ENCODE measurements at regions not wholly inside any gene's neighbourhood (a gene's known extent, or its start where the extent isn't known, plus 50 kb on each side); places are given as distances from the start of the nearest gene placed in this dataset.
A peak's percentile ranks its signal among the peaks of the same experiment; 100 is the strongest.

DNA sequence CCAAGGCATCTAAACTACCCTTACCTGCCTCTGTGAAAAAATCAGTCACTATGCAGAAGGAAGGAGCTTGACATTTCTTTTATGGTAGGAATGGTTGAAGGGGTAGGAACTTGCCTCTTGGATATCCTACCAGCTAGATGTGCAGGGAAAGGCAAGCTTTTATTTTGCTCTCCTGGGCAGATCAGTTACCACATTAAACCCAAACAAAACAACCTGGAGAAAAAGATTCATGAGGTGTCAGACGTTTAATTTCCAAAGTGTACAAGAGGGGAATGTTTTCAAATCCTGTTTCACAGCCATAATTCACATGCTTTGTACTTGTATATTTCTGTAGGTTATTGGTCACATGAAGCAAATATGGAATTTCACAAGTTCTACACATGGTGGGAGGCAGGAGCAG, 67.0 kb upstream of the IFNG-AS1 start:
- H3K9me3 Mint-ChIP-seq (ENCODE audit: unreplicated experiment): peaks cover 2% of the 10 kb centered on the region
- DNase-seq (ENCODE audit: low read depth) (no peak), FAIRE-seq (no peak)
- no peaks in the 10 kb centered on the region for H4K20me1 ChIP-seq (ENCODE audit: insufficient read depth, low read length)
- peaks cover 22% of the 10 kb centered on the region for H3K4me1 ChIP-seq (ENCODE audit: insufficient read depth, low read length)
- H3K27me3 Mint-ChIP-seq (ENCODE audit: low read depth, unreplicated experiment): peaks cover 4% of the 10 kb centered on the region
- no peaks in the 10 kb centered on the region for H3K36me3 ChIP-seq (ENCODE audit: insufficient read depth, low read length)
- no peak overlapping the region for H3K4me2 ChIP-seq (ENCODE audit: low read length)
- no peak for TF ChIP-seq EZH2 (IDR thresholded peaks at IDR 0.05; ENCODE audit: insufficient read depth, low read length)
- TF ChIP-seq, protein P1, sequence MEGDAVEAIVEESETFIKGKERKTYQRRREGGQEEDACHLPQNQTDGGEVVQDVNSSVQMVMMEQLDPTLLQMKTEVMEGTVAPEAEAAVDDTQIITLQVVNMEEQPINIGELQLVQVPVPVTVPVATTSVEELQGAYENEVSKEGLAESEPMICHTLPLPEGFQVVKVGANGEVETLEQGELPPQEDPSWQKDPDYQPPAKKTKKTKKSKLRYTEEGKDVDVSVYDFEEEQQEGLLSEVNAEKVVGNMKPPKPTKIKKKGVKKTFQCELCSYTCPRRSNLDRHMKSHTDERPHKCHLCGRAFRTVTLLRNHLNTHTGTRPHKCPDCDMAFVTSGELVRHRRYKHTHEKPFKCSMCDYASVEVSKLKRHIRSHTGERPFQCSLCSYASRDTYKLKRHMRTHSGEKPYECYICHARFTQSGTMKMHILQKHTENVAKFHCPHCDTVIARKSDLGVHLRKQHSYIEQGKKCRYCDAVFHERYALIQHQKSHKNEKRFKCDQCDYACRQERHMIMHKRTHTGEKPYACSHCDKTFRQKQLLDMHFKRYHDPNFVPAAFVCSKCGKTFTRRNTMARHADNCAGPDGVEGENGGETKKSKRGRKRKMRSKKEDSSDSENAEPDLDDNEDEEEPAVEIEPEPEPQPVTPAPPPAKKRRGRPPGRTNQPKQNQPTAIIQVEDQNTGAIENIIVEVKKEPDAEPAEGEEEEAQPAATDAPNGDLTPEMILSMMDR (IDR thresholded peaks at IDR 0.05; ENCODE audit: insufficient read depth, low read depth, low read length): no peak
- no peaks in the 10 kb centered on the region for H3K27me3 ChIP-seq (ENCODE audit: insufficient read depth, low read length)
- no peaks in the 10 kb centered on the region for H3K9me3 ChIP-seq (ENCODE audit: insufficient read depth, low read depth, low read length)
- peaks cover 23% of the 10 kb centered on the region for H3K4me1 Mint-ChIP-seq (ENCODE audit: low read depth, unreplicated experiment)
- H3K27ac ChIP-seq (ENCODE audit: low read depth, low read length): no peak overlapping the region
- no peaks in the 10 kb centered on the region for H3K36me3 Mint-ChIP-seq (ENCODE audit: low read depth, unreplicated experiment)
- no peak overlapping the region for H3K27ac Mint-ChIP-seq (ENCODE audit: unreplicated experiment)
- no peak overlapping the region for H3K4me3 ChIP-seq (ENCODE audit: insufficient read depth, low read depth, low read length)
- no peak overlapping the region for H3K9ac ChIP-seq (ENCODE audit: low read length)
- H2AFZ ChIP-seq (ENCODE audit: low read depth, low read length): no peak overlapping the region
- no peak overlapping the region for H3K4me3 Mint-ChIP-seq (ENCODE audit: unreplicated experiment)
- H3K79me2 ChIP-seq (ENCODE audit: insufficient read depth, low read length): no peaks in the 10 kb centered on the region

DNA sequence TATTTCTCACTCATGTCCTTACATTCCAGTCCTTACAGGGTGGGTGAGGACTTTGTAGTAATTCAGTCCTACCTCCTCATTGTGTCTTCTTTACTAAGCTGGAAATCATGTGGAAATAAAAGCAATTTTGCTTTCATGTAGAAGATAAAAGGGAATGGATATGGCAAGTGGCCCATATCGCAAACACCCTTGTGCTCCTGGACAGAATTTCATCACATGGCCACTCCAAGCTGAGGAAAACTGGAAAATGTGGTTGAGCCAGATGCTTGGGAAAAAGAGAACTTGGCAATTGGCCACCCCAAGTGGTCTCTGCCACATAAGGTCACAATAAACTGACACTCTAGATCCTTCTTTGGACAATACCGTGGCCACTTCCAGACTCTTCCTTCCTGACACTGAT, 64.2 kb upstream of the IFNG-AS1 start:
- H3K36me3 ChIP-seq (ENCODE audit: insufficient read depth, low read length): no peaks in the 10 kb centered on the region
- peaks cover 12% of the 10 kb centered on the region for H3K4me1 ChIP-seq (ENCODE audit: insufficient read depth, low read length)
- no peak overlapping the region for H3K4me2 ChIP-seq (ENCODE audit: low read length)
- no peak overlapping the region for H3K27ac ChIP-seq (ENCODE audit: low read depth, low read length)
- no peak for TF ChIP-seq EZH2 (IDR thresholded peaks at IDR 0.05; ENCODE audit: insufficient read depth, low read length)
- TF ChIP-seq, protein P1 (IDR thresholded peaks at IDR 0.05; ENCODE audit: insufficient read depth, low read depth, low read length): no peak
- Mint-ChIP-seq H3K9me3 (ENCODE audit: unreplicated experiment) (peaks cover 2% of the 10 kb centered on the region), H3K27ac (ENCODE audit: unreplicated experiment) (no peak overlapping the region), H3K36me3 (ENCODE audit: low read depth, unreplicated experiment) (no peaks in the 10 kb centered on the region), H3K4me3 (ENCODE audit: unreplicated experiment) (no peak overlapping the region), H3K4me1 (ENCODE audit: low read depth, unreplicated experiment) (peaks cover 14% of the 10 kb centered on the region), H3K27me3 (ENCODE audit: low read depth, unreplicated experiment) (peaks cover 8% of the 10 kb centered on the region)
- H3K79me2 ChIP-seq (ENCODE audit: insufficient read depth, low read length): no peaks in the 10 kb centered on the region
- no peaks in the 10 kb centered on the region for H3K27me3 ChIP-seq (ENCODE audit: insufficient read depth, low read length)
- H4K20me1 ChIP-seq (ENCODE audit: insufficient read depth, low read length): no peaks in the 10 kb centered on the region
- no peak overlapping the region for H3K4me3 ChIP-seq (ENCODE audit: insufficient read depth, low read depth, low read length)
- H3K9ac ChIP-seq (ENCODE audit: low read length): no peak overlapping the region
- no peak for FAIRE-seq
- H2AFZ ChIP-seq (ENCODE audit: low read depth, low read length): no peak overlapping the region
- peak; percentile 63 for DNase-seq (ENCODE audit: low read depth)
- H3K9me3 ChIP-seq (ENCODE audit: insufficient read depth, low read depth, low read length): no peaks in the 10 kb centered on the region

DNA sequence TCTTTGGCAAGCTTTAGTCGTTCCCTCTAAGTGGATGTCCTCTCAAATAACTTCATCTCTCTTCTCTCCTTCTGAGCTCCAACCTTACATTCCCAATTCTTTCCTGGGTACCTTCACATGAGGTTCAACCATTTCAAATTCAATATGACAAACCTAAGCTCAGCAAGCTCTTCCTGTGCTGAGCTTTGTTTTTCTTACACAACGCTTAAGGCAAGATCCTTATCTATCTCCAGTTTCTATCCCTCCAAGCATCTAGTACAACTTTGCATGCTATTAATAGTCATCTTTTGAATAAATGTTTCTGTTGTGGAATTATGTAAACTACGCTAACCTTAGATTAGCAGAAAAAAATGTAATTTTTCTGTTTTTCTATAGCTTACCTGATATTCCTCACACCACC, 63.7 kb upstream of the IFNG-AS1 start:
- H3K9me3 ChIP-seq (ENCODE audit: insufficient read depth, low read depth, low read length): no peaks in the 10 kb centered on the region
- Mint-ChIP-seq H3K27me3 (ENCODE audit: low read depth, unreplicated experiment) (peaks cover 8% of the 10 kb centered on the region), H3K4me3 (ENCODE audit: unreplicated experiment) (no peak overlapping the region)

More for the DNA sequence above, 63.7 kb upstream of the IFNG-AS1 start:
- Mint-ChIP-seq H3K9me3 (ENCODE audit: unreplicated experiment) (peaks cover 2% of the 10 kb centered on the region), H3K27ac (ENCODE audit: unreplicated experiment) (no peak overlapping the region), H3K36me3 (ENCODE audit: low read depth, unreplicated experiment) (no peaks in the 10 kb centered on the region), H3K4me1 (ENCODE audit: low read depth, unreplicated experiment) (peaks cover 9% of the 10 kb centered on the region)
- Histone ChIP-seq H2AFZ (ENCODE audit: low read depth, low read length) (no peak overlapping the region), H3K4me3 (ENCODE audit: insufficient read depth, low read depth, low read length) (no peak overlapping the region), H3K36me3 (ENCODE audit: insufficient read depth, low read length) (no peaks in the 10 kb centered on the region), H3K4me1 (ENCODE audit: insufficient read depth, low read length) (peaks cover 7% of the 10 kb centered on the region), H3K27me3 (ENCODE audit: insufficient read depth, low read length) (no peaks in the 10 kb centered on the region), H3K79me2 (ENCODE audit: insufficient read depth, low read length) (no peaks in the 10 kb centered on the region), H3K9ac (ENCODE audit: low read length) (no peak overlapping the region), H4K20me1 (ENCODE audit: insufficient read depth, low read length) (no peaks in the 10 kb centered on the region), H3K27ac (ENCODE audit: low read depth, low read length) (no peak overlapping the region), H3K4me2 (ENCODE audit: low read length) (no peak overlapping the region)
- TF ChIP-seq EZH2 (IDR thresholded peaks at IDR 0.05; ENCODE audit: insufficient read depth, low read length): no peak
- TF ChIP-seq, protein P1 (IDR thresholded peaks at IDR 0.05; ENCODE audit: insufficient read depth, low read depth, low read length): no peak
- FAIRE-seq (no peak), DNase-seq (ENCODE audit: low read depth) (no peak)
